IPS-NIHi7 (cell line): ENCODE measurements at regions not wholly inside any gene's neighbourhood (a gene's known extent, or its start where the extent isn't known, plus 50 kb on each side); places are given as distances from the start of the nearest gene placed in this dataset.
A peak's percentile ranks its signal among the peaks of the same experiment; 100 is the strongest.

Source experiments
- DNase-seq: peaks from one replicate; pipeline ENCODE4 v3.0.0; 2012; ENCODE audit warnings: mixed read lengths; ENCODE audit errors: extremely low spot score

DNA sequence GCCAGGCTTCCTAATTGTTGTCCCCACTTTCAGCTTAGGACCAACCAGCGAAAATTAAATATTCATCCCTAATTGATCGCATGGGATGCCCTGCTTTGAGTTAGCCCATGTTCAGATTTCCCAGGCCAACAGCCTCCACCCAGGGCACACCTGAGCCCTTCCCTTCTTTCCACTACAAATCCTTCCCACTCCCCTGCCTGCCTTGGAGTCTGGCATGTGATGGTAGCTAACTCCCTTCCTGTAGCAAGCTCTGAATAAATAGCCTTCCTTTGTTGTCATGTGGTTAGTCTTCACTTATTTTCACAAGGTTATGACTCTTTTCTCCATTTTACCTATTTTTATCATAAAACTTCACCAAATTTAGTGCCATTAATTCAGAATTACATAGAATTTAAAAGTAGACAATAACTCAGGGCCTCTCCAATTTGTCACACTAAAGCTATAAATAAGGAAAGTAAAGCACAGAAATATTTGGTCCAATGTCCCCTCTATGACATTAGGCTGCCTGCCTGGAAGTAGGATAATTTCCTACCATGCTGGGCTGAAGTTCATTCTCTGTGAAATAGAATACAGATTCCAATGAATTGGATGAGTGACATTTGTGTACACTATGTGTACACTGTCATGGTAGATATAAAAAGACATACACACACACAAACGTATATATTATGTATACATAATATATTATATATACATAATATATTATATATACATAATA lies 166.4 kb upstream of the CPEB2 start:
- no peak for DNase-seq

DNA sequence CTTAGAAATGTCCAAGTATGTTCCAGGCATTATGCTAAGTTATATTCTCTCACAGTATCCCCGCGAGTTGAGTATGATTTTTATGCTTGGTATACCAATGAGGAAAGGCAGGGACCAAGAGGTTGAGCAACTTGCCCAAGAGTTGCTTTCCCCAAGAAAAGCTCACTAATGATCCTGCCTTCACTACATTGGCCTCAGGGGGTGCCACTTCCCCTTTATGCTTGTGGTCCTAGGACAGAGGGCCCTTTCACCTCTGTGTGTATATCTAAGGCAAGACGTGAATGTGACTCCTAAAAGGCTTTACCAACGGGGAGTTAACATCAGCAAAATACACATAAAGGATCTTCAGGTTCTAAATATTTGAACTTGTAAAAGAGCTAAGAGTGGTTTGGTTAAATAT lies 164.4 kb upstream of the CPEB2 start:
- peak; percentile 16 for DNase-seq

GRCh38 chr4:14841801-14842768 lies 160.2 kb upstream of the CPEB2 start:
- no peak for DNase-seq

GRCh38 chr4:14842964-14843630 lies 159.2 kb upstream of the CPEB2 start:
- DNase-seq, result no peak

- no peak for DNase-seq
These were observed 158.2 kb upstream of the CPEB2 start for GRCh38 chr4:14844061-14844460.

GRCh38 chr4:14848229-14848628 lies 154.1 kb upstream of the CPEB2 start:
- no peak for DNase-seq

GRCh38 chr4:14850455-14851097 lies 151.7 kb upstream of the CPEB2 start:
- DNase-seq, result no peak

- DNase-seq, result no peak
These were observed 148.9 kb upstream of the CPEB2 start for GRCh38 chr4:14853176-14853943.

DNA sequence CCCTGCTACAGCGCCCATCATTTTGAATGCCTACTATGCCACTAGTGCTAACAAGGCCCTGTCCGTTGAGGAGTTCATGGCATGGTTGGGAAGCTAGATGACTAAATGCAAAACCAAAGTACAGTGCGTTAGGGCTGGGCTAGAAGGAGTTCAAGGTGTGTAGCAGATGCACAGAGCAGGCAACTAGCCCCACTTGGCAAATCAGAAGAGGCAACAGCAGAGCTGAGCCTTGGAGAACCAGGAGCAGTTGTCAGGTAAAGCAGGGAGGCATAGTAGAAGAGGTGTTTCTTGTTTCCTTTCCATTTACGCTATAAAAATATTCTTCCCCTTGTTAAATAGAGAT lies 146.6 kb upstream of the CPEB2 start:
- no peak for DNase-seq

DNA sequence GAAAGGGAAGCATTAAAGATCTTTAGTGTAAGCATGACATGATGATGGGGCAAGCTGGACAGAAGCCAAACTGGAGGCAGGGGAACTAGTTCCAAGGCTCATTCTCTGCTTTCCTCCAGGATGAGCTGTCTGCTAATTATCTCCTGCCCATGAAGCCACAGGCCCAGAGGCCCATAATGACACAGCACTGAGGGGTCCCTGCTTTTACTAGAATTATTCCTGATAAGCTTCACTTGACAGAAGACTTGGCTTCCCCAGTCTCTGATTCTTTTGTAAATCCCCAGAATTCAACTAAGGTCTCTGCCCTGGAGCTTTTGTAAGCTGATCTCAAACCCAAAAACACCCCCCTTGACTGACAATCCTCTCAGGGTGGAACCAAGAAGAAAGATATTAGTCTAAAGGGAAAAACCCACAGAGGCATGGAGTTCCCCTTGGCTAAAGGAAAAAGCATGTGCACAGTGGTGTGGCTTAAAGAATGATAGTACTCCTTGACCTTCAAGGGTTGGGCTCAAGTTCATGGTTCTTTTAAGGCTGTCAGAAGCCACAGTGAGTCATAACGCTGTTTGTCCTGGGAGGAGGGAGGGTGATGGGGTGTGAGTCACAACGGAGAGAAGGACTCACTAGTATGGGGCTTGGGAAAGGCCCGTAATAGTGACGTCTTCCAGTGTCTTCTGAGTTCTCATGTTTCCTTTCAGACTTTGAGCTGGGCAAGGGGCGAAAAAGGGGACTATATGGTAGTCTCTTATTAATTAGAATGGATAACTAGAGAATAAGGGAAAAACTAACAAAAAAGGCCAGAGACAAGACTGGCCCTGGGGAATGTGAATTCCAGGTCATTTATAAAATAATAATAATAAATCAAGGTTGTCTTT lies 146.0 kb upstream of the CPEB2 start:
- no peak for DNase-seq

- DNase-seq, result no peak
These were observed 145.4 kb upstream of the CPEB2 start for GRCh38 chr4:14856934-14857235.

DNA sequence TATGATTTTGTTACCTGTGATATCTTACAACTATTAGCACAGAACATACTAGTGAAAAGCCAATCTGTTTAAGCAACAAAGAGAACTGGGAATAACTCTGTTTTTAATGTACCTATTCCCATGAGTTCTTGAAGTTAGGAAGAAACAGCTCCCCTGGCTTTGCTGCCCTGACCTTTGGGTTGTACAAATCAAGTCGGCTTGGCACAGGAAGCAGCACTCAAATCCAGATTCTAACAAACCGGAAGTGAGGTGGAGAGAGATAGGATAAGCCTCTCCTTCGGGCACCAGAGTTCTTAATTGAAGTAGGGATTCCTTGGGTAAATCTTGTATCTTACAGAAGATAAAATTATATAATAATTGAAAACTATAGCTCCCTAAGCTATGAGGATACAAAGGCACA lies 144.8 kb upstream of the CPEB2 start:
- DNase-seq, result no peak

GRCh38 chr4:14857981-14858380 lies 144.3 kb upstream of the CPEB2 start:
- DNase-seq, result no peak

DNA sequence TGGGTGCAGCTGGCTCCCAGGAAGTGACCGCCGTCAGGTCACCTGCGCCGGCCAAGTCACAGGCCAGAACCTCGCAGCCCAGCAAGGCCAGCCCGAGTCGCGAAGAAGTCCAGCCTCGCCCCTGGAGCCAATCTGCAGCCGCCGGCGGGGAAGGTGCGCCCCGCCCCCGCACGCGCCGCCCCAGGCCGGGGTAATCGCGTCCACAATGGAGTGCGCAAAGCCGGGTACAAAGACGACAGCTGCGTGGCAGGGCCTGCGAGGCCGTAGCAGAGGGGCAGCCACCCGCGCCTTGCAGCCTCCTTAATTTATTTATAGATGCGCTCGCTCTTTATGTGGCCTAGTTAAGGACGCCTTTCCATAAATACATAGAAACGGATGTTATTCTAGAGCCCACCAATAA lies 139.4 kb upstream of the CPEB2 start:
- DNase-seq, result no peak

DNA sequence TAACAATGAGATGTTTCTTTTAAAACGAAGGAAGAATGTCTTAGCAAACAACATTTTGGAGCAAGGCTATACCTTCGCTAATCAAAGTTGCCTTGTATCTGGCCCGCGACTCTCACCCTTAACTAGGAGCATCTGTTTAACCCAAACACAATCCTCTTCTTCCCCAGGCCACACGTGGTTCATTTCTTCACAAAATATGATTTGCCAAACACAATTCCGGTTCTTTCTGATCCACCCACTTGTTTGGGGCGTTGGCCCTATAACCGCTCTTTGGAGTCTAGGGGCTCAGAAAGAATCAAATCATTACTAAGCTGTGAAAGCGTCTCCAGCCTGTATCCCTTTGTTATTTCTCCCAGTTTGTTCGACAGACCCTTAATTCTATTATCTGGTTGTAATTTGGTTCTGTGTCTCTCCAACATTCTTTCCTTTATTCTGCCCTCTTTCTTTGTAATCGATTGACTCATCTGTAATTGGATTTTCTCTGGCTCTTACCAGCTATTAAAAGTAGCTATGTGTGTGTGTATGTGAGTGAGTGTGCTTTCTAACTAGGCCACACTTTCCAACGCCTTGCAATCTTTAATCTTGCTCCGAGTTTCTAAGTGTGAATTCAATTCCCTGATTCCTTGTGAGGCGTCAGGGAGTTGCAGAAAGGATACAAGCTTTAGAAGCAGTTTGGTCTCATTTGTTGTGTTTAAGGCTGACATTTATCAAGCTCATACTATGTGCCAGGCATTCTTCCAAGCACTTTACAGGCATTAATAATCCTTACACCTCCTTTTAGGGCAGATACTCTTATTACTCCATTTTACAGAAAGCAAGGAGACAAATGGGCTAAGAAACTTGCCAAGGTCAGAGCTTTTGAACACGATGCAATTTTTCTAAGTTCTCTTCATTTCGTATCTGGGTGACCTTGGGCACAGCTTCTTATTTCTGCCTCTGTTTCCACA lies 138.6 kb upstream of the CPEB2 start:
- no peak for DNase-seq

- DNase-seq, result no peak
These were observed 137.8 kb upstream of the CPEB2 start for GRCh38 chr4:14864365-14865030.

DNA sequence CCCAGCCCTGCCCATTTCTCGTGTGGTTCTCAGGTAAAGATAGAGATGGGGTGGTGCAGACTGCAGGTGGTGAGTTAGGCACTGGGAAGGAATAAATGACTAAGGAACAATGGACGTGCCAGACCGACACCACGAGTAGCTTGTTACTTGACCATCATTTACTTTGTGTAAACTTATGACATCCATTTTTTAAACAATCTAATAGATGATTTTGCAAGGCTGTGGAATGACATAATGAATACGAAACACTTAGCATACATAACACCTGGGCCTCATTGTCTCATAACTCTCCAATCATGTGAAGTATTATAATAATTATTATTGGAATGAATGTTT lies 137.3 kb upstream of the CPEB2 start:
- DNase-seq, result no peak

GRCh38 chr4:14865804-14866203 lies 136.5 kb upstream of the CPEB2 start:
- DNase-seq, result no peak

GRCh38 chr4:14867847-14868246 lies 134.4 kb upstream of the CPEB2 start:
- peak; percentile 24 for DNase-seq
